B cell (primary cell): ENCODE measurements at regions not wholly inside any gene's neighbourhood (a gene's known extent, or its start where the extent isn't known, plus 50 kb on each side); places are given as distances from the start of the nearest gene placed in this dataset.

Source experiments
- ATAC-seq: fragments of 200-7000 bp; cut with Tn5 transposase; one replicate; pipeline ENCODE4 v1.10.0; 2021; ENCODE audit warnings: low read depth, mild to moderate bottlenecking, moderate number of reproducible peaks, moderate library complexity
- CTCF ChIA-PET: fragments of 350-600 bp; sonication (Branson Sonifier 250); formaldehyde crosslinking; loops from one replicate; lab custom pipeline; 2021; ENCODE audit warnings: antibody characterized with exemption, inconsistent platforms; lab: Charles Lee
- POLR2A ChIA-PET: fragments of 350-600 bp; sonication (Branson Sonifier 250); formaldehyde crosslinking; loops from one replicate; lab custom pipeline; 2021; ENCODE audit warnings: antibody characterized with exemption; lab: Charles Lee
- DNase-seq: peaks from one replicate; pipeline ENCODE4 v3.0.0; 2013
- H2AFZ ChIP-seq: 2 replicates; pipeline ENCODE4 v1.6.1; 2012; ENCODE audit warnings: mild to moderate bottlenecking, low read depth, low read length; ENCODE audit not compliant: insufficient read depth, poor library complexity, severe bottlenecking
- H3K27ac ChIP-seq, 2 donors: 1 replicate in 1 of 2; 2 replicates in 1 of 2; pipeline ENCODE4 v1.5.1; 2012 to 2013; ENCODE audit warnings: low read length in 2 of 2, mild to moderate bottlenecking in 2 of 2, moderate library complexity in 1 of 2
- H3K27me3 ChIP-seq, 4 experiments: fragments of 200-600 bp in 1 of 4; sonication (generic) in 1 of 4; replicated peaks in 1 of 4; 1 replicate in 2 of 4; 2 replicates in 2 of 4; pipeline versions ENCODE4 v1.6.1 to v1.7.0; 2013 to 2016; ENCODE audit warnings: low read length in 3 of 4, mild to moderate bottlenecking in 2 of 4, mixed read lengths in 1 of 4, moderate library complexity in 1 of 4; ENCODE audit not compliant: insufficient read depth in 4 of 4, control insufficient read depth in 3 of 4; ENCODE audit errors: control extremely low read depth in 1 of 4
- H3K36me3 ChIP-seq, 2 experiments: replicated peaks in 1 of 2; 1 replicate in 1 of 2; 2 replicates in 1 of 2; pipeline versions ENCODE4 v1.6.1 to v1.7.1; 2013; ENCODE audit warnings: low read length in 1 of 2; ENCODE audit not compliant: insufficient read depth in 2 of 2, control insufficient read depth in 1 of 2; ENCODE audit errors: control extremely low read depth in 1 of 2, extremely low read depth in 1 of 2
- H3K4me1 ChIP-seq, 2 donors: fragments of 200-600 bp in 1 of 2; sonication (generic) in 1 of 2; 1 replicate in 1 of 2; 2 replicates in 1 of 2; pipeline versions ENCODE4 v1.5.1 to v1.6.1; 2013 to 2017; ENCODE audit warnings: low read length in 2 of 2; ENCODE audit not compliant: control insufficient read depth in 2 of 2, insufficient read depth in 2 of 2
- H3K4me2 ChIP-seq: replicated peaks from 2 replicates; pipeline ENCODE3; 2012; ENCODE audit warnings: mild to moderate bottlenecking, low read depth, low read length; ENCODE audit not compliant: poor library complexity, severe bottlenecking
- H3K4me3 ChIP-seq, 5 experiments: fragments of 200-600 bp in 1 of 5; sonication (generic) in 1 of 5; 1 replicate in 3 of 5; 2 replicates in 2 of 5; pipeline versions ENCODE4 v1.5.1 to v1.7.0; 2011 to 2016; ENCODE audit warnings: low read length in 4 of 5, mild to moderate bottlenecking in 4 of 5, low read depth in 2 of 5, control low read depth in 1 of 5, moderate library complexity in 1 of 5; ENCODE audit not compliant: insufficient read depth in 1 of 5; ENCODE audit errors: control extremely low read depth in 1 of 5, extremely low read depth in 1 of 5
- H3K79me2 ChIP-seq: fragments of 200-600 bp; sonication (generic); one replicate; pipeline ENCODE4 v1.6.0; 2016; ENCODE audit warnings: low read length; ENCODE audit not compliant: control insufficient read depth, insufficient read depth
- H3K9ac ChIP-seq: fragments of 200-600 bp; sonication (generic); 2 replicates; pipeline ENCODE4 v1.6.1; 2017; ENCODE audit warnings: mild to moderate bottlenecking, low read length, moderate library complexity
- H3K9me3 ChIP-seq, 3 donors: one replicate each; pipeline versions ENCODE4 v1.6.1 to v1.7.1; 2013; ENCODE audit warnings: low read length in 2 of 3; ENCODE audit not compliant: control insufficient read depth in 2 of 3, insufficient read depth in 1 of 3; ENCODE audit errors: control extremely low read depth in 1 of 3
- H4K20me1 ChIP-seq: 2 replicates; pipeline ENCODE4 v1.6.0; 2012; ENCODE audit warnings: mild to moderate bottlenecking, low read length; ENCODE audit not compliant: insufficient read depth, control insufficient read depth, poor library complexity, severe bottlenecking
- H3K27ac Mint-ChIP-seq: one replicate; pipeline ENCODE4 v1.8.0; 2021; ENCODE audit warnings: mixed read lengths
- H3K27me3 Mint-ChIP-seq: one replicate; pipeline ENCODE4 v1.8.0; 2021; ENCODE audit warnings: mixed read lengths
- H3K4me1 Mint-ChIP-seq: one replicate; pipeline ENCODE4 v1.8.0; 2021; ENCODE audit warnings: mixed read lengths
- H3K4me3 Mint-ChIP-seq: one replicate; pipeline ENCODE4 v1.8.0; 2021; ENCODE audit warnings: mixed read lengths
- H3K9me3 Mint-ChIP-seq: one replicate; pipeline ENCODE4 v1.8.0; 2022; ENCODE audit warnings: mixed read lengths; ENCODE audit not compliant: insufficient read depth
- EZH2 ChIP-seq: IDR thresholded peaks from 2 replicates; pipeline ENCODE4 v1.6.1; 2012; ENCODE audit warnings: borderline replicate concordance, low read depth, mild to moderate bottlenecking, moderate library complexity, low read length; ENCODE audit not compliant: insufficient read depth, poor library complexity, severe bottlenecking
- WGBS: methylation state at CpG from one replicate; pipeline ENCODE4 v1.1.5; 2013; ENCODE audit warnings: missing lambda C conversion rate; ENCODE audit not compliant: insufficient coverage; 5-methylcytosine and 5-hydroxymethylcytosine counted together
- intact Hi-C: fragments of 100-400 bp; cut with micrococcal nuclease; formaldehyde crosslinking; loops from one replicate; pipeline ENCODE4 v1.10.0; 2022
- TF ChIP-seq, protein P1 (sequence below): fragments of 200-600 bp; IDR thresholded peaks from one replicate; pipeline ENCODE4 v1.8.0; 2022; ENCODE audit warnings: antibody characterized with exemption, mild to moderate bottlenecking

DNA sequence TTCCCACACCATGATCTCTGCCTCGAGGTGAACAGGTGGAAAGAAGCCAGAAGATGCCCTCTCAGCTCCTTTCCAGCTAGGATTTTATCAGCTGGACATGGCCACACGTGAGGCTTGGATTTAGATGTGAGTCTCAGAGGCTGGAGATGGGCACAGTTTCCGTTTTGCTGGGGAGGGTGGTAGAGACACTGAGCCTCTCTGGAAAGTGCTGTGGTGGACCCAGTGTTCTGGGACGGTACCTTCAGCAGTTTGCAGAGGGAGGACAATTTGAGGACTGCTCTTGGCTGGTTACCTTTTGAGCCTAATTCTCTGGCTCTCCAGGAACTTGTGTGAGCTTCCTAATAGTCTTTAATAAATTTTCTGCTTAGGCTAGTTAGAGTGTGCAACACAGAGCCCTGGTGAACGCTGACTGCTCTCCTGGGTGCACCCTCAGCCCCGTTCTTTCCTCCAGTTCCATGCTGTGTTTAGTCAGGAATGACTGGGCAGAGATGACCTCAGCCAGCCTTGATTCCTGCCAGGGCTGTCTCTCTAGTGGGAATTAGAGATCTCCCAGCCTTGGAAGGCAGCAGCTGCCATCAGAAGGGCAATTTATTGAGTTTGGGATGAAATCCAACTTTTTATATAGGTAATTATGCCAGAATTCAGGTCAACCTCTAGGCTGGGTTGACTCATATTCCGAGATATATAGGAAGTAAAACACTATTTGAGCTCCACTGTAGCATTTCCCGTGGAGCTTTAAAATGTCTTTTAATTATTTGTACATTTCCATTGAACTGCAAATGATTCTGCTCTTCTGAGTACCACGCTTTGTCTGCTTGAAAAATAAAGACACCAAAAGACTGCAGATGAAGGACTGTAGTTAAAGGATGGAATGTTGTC lies 103.9 kb downstream of the GATA3 start:
- Histone ChIP-seq H3K36me3 (no peaks in the 10 kb centered on the region), H3K9ac (no peak overlapping the region), H3K9me3 (no peaks in the 10 kb centered on the region), H3K4me1 (no peaks in the 10 kb centered on the region), H3K4me3 (no peak overlapping the region), H3K4me2 (no peak overlapping the region), H3K27me3 (no peaks in the 10 kb centered on the region), H4K20me1 (no peaks in the 10 kb centered on the region), H3K27ac (no peak overlapping the region), H3K79me2 (no peaks in the 10 kb centered on the region), H2AFZ (no peak overlapping the region)
- intact Hi-C loops = no loop called here
- no peak overlapping the region for H3K27ac Mint-ChIP-seq
- H3K9me3 Mint-ChIP-seq = peaks cover 2% of the 10 kb centered on the region
- CTCF ChIA-PET = no interaction called here
- H3K4me3 Mint-ChIP-seq = no peak overlapping the region
- 79% methylated on average over 5 of the region's 9 CpGs for WGBS
- no peak for ATAC-seq
- no peaks in the 10 kb centered on the region for H3K4me1 Mint-ChIP-seq
- peaks cover 7% of the 10 kb centered on the region for H3K27me3 Mint-ChIP-seq
- POLR2A ChIA-PET = no interaction called here
- TF ChIP-seq EZH2 = no peak
- TF ChIP-seq, protein P1, sequence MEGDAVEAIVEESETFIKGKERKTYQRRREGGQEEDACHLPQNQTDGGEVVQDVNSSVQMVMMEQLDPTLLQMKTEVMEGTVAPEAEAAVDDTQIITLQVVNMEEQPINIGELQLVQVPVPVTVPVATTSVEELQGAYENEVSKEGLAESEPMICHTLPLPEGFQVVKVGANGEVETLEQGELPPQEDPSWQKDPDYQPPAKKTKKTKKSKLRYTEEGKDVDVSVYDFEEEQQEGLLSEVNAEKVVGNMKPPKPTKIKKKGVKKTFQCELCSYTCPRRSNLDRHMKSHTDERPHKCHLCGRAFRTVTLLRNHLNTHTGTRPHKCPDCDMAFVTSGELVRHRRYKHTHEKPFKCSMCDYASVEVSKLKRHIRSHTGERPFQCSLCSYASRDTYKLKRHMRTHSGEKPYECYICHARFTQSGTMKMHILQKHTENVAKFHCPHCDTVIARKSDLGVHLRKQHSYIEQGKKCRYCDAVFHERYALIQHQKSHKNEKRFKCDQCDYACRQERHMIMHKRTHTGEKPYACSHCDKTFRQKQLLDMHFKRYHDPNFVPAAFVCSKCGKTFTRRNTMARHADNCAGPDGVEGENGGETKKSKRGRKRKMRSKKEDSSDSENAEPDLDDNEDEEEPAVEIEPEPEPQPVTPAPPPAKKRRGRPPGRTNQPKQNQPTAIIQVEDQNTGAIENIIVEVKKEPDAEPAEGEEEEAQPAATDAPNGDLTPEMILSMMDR = no peak
- DNase-seq = no peak

- intact Hi-C loops = no loop called here
- CTCF ChIA-PET = no interaction called here
Measured at GRCh38 chr10:8159341-8160165, 105.1 kb downstream of the GATA3 start.

More at GRCh38 chr10:8159341-8160165, 105.1 kb downstream of the GATA3 start:
- no peak overlapping the region for H3K9ac ChIP-seq
- no peak for ATAC-seq
- Mint-ChIP-seq H3K27ac (no peak overlapping the region), H3K4me3 (no peak overlapping the region), H3K9me3 (peaks cover 2% of the 10 kb centered on the region), H3K4me1 (no peaks in the 10 kb centered on the region), H3K27me3 (peaks cover 7% of the 10 kb centered on the region)
- no peaks in the 10 kb centered on the region for H3K27me3 ChIP-seq
- no peak overlapping the region for H3K27ac ChIP-seq
- no peak for TF ChIP-seq EZH2
- TF ChIP-seq, protein P1 = no peak
- H4K20me1 ChIP-seq = no peaks in the 10 kb centered on the region
- H3K79me2 ChIP-seq = no peaks in the 10 kb centered on the region
- H3K36me3 ChIP-seq = no peaks in the 10 kb centered on the region
- H3K4me3 ChIP-seq = no peak overlapping the region
- no peaks in the 10 kb centered on the region for H3K4me1 ChIP-seq
- POLR2A ChIA-PET = no interaction called here
- 94% methylated on average over 9 of the region's 9 CpGs for WGBS
- H3K9me3 ChIP-seq = no peaks in the 10 kb centered on the region
- no peak overlapping the region for H2AFZ ChIP-seq
- no peak for DNase-seq
- no peak overlapping the region for H3K4me2 ChIP-seq
